ENCODE measurements at regions not wholly inside any gene's neighbourhood (a gene's known extent, or its start where the extent isn't known, plus 50 kb on each side); places are given as distances from the start of the nearest gene placed in this dataset.

GRCh38 chr17:20787281-20787680 lies 207.8 kb downstream of the CDRT15L2 start:
- TF ChIP-seq POLR2A (IDR thresholded peaks at IDR 0.05; ENCODE audit: low read depth, low read length) (no peak), POLR2AphosphoS5 (IDR thresholded peaks at IDR 0.05; ENCODE audit: low read depth, low read length) (no peak)
